AG04449 (cell line): ENCODE measurements at regions not wholly inside any gene's neighbourhood (a gene's known extent, or its start where the extent isn't known, plus 50 kb on each side); places are given as distances from the start of the nearest gene placed in this dataset.

Experiments
- CTCF ChIA-PET: fragments of 350-600 bp; formaldehyde crosslinking; extraction: SDS; loops from one replicate; lab custom pipeline; 2021; ENCODE audit warnings: antibody characterized with exemption; lab: Yijun Ruan, JAX
- POLR2A ChIA-PET: fragments of 400-600, 350-600 bp; formaldehyde crosslinking; extraction: SDS; loops from one replicate; lab custom pipeline; 2020; ENCODE audit warnings: antibody characterized with exemption, inconsistent platforms; lab: Yijun Ruan, JAX
- DNase-seq: peaks from one replicate; pipeline ENCODE4 v3.0.0-alpha.2; 2010; ENCODE audit warnings: low read depth, low spot score
- H3K4me3 ChIP-seq: 2 replicates; pipeline ENCODE4 v1.5.1; 2011; ENCODE audit warnings: low read depth, mild to moderate bottlenecking, control low read depth, low read length
- TF ChIP-seq, protein P1 (sequence below): IDR thresholded peaks from one replicate; pipeline ENCODE4 v1.5.1; 2011; ENCODE audit warnings: mild to moderate bottlenecking, moderate library complexity, low read length, control low read depth, inconsistent platforms; ENCODE audit not compliant: insufficient read depth; ENCODE audit errors: missing control alignments

- no peak for DNase-seq
- CTCF ChIA-PET: interaction anchor here (1.0 to 2.7 kb wide), 4 partner anchors 10 to 74 kb away, joined by 3 to 8 read pairs (median 6); no protein-coding TSS in a partner anchor
- H3K4me3 ChIP-seq: no peak overlapping the region
- TF ChIP-seq, protein P1, sequence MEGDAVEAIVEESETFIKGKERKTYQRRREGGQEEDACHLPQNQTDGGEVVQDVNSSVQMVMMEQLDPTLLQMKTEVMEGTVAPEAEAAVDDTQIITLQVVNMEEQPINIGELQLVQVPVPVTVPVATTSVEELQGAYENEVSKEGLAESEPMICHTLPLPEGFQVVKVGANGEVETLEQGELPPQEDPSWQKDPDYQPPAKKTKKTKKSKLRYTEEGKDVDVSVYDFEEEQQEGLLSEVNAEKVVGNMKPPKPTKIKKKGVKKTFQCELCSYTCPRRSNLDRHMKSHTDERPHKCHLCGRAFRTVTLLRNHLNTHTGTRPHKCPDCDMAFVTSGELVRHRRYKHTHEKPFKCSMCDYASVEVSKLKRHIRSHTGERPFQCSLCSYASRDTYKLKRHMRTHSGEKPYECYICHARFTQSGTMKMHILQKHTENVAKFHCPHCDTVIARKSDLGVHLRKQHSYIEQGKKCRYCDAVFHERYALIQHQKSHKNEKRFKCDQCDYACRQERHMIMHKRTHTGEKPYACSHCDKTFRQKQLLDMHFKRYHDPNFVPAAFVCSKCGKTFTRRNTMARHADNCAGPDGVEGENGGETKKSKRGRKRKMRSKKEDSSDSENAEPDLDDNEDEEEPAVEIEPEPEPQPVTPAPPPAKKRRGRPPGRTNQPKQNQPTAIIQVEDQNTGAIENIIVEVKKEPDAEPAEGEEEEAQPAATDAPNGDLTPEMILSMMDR: no peak
- POLR2A ChIA-PET: no interaction called here
Observed at GRCh38 chr5:73378070-73378469, 70.5 kb downstream of the FOXD1 start.

- CTCF ChIA-PET: interaction anchor here (0.7 to 2.7 kb wide), 7 partner anchors 11 to 292 kb away, joined by 3 to 8 read pairs (median 3); no protein-coding TSS in a partner anchor
- POLR2A ChIA-PET: interaction anchor here (0.6 to 1.1 kb wide), 2 partner anchors 11 to 134 kb away, joined by 3 read pairs; no protein-coding TSS in a partner anchor
- no peak overlapping the region for H3K4me3 ChIP-seq
- no peak for DNase-seq
- TF ChIP-seq, protein P1: no peak
Observed at GRCh38 chr5:73376618-73377170, 71.9 kb downstream of the FOXD1 start.

GRCh38 chr5:73375949-73376348 lies 72.6 kb downstream of the FOXD1 start:
- TF ChIP-seq, protein P1: no peak
- CTCF ChIA-PET: interaction anchor here (0.9 to 1.6 kb wide), 4 partner anchors 13 to 160 kb away, joined by 3 to 6 read pairs (median 4); no protein-coding TSS in a partner anchor
- DNase-seq: no peak
- POLR2A ChIA-PET: no interaction called here
- no peak overlapping the region for H3K4me3 ChIP-seq

DNA sequence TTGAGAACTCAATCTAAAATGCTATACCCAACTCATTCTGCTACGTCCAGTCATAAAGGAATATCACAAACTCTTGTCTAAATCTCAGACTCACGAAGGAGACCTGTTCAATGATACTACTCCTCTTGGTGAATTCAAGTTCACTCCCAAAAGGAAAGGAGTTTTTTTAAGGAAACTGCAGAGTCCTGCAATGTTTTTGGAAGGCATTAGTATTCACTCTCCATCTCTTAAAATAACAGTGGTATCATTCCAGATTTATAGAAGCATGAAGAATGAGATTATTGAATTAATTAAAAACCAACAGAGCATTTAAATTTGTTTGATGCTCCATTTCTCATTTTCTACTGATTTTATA lies 73.4 kb downstream of the FOXD1 start:
- H3K4me3 ChIP-seq: no peak overlapping the region
- ChIA-PET CTCF (interaction anchor here (0.9 to 1.6 kb wide), 4 partner anchors 14 to 159 kb away, joined by 3 to 11 read pairs (median 6); no protein-coding TSS in a partner anchor), POLR2A (interaction anchor here (1.5 kb wide), 1 partner anchor 68 kb away, joined by 7 read pairs; no protein-coding TSS in a partner anchor)
- TF ChIP-seq, protein P1: no peak
- DNase-seq: no peak

DNA sequence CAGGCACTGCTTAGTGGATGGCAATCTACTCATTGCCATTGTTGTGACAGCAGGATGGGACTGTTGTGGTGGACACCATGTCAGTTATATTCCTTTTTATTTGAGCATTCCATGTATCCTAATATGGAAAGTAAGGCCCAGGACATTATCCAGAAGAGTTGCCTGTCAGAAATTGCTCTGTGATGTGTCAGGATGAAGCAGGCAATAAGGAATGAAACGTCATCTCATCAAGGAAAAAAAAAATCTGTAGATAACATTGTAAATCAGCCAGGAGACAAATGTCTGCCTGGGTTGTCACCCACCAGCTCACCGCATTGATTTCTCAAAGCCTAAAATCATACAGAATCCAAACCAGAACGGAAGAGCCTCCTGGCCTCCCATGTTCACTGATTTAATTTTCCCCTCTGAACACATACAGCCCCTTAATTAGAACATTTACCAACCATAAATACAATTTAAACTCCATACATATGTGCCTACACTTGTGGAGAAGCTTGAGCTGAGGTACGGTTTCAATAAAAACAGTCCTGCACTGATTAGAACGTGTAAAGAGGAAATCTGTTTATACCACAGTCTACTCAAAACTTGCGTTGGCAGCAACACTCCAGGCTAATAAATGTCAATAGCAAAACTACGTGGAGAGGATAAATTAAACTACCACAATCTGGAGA lies 73.9 kb downstream of the FOXD1 start:
- TF ChIP-seq, protein P1: no peak
- CTCF ChIA-PET: interaction anchor here (0.9 to 1.6 kb wide), 4 partner anchors 14 to 159 kb away, joined by 3 to 11 read pairs (median 4); no protein-coding TSS in a partner anchor
- POLR2A ChIA-PET: interaction anchor here (0.7 to 1.5 kb wide), 6 partner anchors 43 to 73 kb away, joined by 3 to 8 read pairs (median 4); partner anchors contain the start of gene FOXD1
- no peak overlapping the region for H3K4me3 ChIP-seq
- no peak for DNase-seq
